CD4-positive, alpha-beta T cell treated with Interleukin-21 for 1 hour (primary cell): ENCODE measurements at regions not wholly inside any gene's neighbourhood (a gene's known extent, or its start where the extent isn't known, plus 50 kb on each side); places are given as distances from the start of the nearest gene placed in this dataset.
"Not testable (repeated sequence)": the region's sequence is repeated elsewhere in the genome, so short reads cannot be mapped to it uniquely, and the experiment has no call there.

Experiments used
- DNase-seq: peaks from one replicate; pipeline ENCODE4 v3.0.0-alpha.2; 2020

DNA sequence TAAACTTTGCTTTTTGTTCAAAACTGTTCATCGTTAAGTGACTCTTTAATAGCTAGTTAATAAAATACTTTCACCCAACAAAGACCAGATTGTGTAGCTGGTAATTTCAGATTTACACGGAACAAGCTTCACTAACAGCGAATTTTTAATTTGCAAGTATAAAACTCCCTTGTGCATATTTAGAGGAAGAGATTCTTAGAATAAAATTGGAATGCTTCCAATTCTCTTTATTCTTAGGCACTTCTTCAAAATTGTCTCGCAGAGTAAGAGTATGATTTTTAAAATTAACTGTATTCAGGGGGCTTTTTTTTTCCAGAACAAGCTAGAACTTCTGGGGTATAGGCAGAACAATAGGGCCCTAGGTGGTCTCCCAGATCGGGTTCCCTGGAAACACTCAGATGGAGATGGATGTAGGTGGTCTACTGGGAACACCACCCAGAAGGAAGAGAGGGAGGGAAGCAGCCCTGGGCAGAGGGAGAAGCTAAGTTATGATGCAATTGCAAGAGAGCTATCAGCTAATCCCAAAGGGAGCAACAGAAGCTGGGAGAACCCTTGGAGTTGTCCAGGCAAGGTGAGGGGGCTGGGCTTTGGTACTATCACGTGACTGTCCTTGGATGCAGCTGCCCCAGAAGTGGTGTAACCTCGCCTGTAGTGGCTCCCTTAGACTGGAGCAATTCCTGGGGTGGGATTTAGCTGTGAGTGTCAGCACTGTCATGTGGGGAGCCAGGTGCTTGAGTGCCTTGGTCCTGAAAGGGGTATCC is 151.7 kb upstream of the ASB18 start:
- no peak for DNase-seq

DNA sequence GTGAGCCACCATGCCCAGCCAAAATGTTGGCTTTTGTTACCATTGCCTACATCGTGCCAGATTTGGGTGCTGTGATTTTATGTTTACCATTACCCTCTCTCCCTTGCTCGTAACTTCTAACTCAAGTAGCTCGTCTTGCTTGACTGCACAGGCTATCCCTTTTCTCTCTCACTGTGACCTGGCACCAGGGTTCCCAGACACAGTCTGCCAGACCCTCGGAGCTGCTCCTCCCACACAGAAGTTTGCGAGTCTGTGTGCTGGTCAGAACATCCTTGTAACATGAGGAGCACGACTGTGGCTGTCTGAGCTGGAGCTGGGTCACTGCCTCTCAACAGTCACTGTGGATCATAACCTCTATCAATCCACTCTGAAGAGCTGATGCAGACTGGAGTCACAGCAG is 152.5 kb upstream of the ACKR3 start:
- DNase-seq = no peak

DNA sequence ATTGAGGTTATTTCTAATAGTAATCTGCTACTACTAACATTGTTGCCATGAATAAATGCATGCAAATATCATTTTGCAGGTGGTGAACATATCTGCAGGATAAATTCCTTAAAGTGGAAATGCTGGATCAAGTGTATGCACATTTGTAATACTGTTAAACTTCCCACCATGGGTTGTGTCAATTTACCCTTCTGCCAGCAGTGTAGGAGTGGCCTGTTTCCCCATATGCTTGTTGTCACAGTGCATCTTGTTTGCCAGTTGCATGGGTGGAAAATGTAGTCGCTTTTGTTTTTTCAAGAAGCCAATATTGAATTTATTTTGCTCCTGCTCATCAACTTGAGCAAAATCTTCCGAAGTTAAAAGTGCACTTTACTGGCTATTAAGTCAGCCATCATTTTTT is 139.0 kb upstream of the ACKR3 start:
- DNase-seq = no peak

DNA sequence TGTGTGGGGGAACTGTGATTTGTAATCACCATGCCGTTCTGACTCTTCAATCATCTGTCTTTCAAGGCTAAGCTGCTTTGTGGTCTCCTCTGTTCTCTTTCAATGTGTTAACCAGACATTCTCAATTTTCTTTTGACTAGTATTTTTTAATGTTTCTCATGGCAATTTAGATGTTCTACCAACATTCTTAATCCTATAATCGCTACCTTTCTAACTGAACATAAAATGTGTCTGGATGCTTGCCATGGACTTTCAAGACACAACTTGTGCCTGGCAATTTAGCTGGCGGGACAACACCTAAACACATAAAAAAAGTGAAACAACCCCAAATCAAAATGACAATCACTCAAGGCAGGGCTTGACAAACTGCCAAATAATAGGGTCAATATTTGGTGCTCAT is 135.0 kb upstream of the ACKR3 start:
- no peak for DNase-seq

DNA sequence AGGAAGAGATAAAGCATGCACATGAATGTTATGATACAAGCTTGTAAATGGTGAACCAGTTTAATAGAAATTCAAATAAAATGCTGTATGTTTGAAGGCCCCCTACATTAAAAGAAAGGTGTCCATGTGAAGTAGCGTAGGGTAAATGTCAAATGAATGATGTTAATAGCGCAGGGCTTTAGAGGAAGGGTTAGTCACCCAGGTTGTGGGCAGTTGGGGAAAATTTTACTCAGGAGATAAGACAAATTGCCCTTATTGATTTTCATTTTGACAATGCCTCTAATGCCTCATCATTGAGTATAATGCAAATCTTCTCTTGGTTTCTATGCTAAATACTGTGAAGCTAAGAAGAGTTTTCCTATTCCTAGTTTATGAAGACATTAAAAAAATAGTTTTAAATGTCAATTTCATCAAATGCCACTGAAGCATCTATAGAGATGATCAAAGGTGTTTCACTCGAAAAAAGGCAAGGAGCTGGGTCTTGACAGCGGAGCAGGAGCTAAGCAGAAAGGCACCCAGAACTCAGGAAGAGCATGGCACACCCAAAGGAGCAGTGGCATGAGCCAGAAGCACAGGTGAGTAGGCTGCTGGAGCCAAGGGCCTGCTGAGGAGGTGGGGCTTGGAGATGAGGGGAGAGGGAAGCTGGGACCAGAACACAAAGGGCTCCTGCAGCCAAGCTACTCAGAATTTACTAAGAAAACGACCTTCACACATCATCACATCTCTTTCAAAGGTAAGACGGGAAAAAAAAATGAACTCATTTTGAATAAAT is 129.3 kb upstream of the ACKR3 start:
- no peak for DNase-seq

DNA sequence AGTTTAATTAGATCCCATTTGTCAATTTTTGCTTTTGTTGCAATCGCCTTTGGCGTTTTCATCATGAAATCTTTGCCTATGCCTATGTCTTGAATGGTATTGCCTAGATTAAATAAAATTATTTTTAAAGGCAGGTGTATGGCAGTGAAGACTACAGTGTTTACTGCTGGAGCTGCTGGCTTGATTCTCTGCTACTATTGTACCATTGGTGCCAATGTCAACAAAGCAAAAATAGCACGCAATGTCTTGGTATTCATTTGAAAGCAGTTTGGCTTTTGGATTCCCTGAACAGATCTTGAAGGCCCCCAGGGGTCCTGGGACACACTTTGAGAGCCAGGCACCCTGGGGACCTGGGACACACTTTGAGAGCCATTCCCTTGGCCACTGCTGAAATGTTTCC is 125.4 kb upstream of the ACKR3 start:
- DNase-seq = no peak

DNA sequence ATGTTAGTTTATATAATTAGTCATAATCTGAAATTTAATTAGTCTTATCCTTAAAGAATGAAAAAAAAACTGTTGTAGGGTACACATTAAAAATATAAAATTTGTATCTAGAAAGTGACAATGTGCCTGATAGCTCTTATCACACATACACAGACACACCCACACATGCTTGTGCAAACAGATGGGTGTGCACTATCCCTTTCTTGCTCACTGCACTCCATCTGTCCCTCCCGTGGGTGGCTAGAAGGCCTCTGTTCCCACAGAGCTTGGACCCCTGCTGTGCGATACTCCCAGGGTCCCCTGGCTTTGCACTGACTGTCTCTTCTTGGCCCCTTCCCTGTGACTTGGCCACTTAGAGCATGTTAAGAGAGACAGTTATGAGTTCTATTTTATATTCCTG is 123.9 kb upstream of the ACKR3 start:
- no peak for DNase-seq

DNA sequence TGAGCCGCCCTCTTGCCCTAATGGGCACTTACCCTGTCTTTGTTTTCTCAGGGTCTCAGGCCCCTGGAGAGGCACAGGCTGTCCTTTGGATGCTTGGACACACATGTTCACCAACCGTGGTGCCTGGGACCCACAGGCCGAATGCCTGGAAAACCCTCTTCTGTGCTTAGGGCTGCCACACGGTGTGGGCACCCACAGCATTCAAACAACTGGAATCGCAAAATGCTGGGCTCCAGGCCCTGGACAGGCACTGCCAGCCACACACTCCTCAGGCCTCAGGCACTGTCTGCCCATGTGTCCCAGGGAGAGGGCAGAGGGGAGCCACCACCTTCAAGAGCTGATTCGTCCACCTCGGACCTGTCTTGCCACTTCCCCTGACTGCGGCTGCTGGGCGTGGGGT is 123.1 kb upstream of the ACKR3 start:
- no peak for DNase-seq

DNA sequence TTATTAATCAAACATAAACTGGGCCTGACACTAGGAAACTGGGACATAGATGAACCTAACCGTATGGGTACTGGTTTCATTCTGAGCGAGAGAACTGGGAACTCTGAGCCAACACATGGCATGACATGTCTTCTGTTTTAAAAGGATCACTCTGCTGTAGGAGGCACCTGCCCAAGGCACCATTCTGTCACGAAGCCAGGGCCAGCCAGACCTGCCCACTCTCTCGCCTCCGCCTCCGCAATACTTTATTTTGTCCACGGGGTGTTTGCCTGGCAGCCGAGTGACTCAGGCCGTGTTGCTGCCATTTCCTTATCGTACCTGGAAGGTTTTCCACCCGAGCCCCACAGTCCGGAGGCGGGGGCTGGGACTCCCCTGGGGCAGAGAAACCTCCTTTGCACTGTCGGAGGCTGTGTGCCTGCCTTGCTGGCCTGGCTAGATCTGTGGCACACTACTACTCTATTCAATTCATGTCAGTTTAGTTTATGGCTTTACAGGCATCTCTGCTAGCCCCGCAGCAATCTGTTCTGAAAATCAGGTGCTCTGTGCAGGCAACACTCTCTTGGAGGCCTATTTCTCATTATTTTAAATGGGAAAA is 120.4 kb upstream of the ACKR3 start:
- no peak for DNase-seq

DNA sequence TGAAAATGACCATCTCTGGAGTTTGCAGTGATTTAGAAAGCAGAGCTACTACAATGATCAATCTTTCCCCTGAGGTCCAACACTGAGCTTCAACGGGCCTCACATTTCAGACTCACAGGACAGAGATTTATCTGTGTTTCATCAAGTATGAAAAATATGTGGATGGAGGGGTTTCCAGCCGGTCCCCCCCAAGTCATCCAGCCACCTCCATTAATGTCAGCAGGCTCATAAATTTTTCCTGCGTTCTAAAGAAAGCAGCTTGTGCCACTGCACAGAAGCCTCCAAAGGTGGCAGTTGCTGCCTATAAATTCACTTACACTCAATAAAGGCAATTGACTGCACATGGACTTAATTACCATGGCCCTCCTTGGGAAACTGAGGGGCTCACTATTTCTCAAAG is 117.4 kb upstream of the ACKR3 start:
- no peak for DNase-seq

DNA sequence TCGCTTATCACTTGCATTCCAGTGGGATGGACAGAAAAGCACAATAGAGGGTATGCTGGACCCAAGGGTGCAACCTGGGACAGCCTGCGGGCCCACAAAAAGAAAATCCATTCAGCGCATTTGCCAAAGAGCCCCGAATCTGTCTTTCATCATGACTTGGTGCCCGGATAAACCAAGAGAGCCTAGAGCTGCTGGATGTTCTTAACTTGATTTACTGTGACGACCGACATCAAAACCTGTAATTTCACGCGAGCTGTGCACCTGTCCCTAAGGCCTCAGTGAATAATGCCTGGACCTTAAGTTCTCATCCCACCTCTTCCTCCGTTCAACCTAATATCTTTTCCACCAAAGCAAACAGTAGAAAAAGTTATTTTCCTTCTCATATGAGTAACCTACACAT is 115.5 kb upstream of the ACKR3 start:
- no peak for DNase-seq

DNA sequence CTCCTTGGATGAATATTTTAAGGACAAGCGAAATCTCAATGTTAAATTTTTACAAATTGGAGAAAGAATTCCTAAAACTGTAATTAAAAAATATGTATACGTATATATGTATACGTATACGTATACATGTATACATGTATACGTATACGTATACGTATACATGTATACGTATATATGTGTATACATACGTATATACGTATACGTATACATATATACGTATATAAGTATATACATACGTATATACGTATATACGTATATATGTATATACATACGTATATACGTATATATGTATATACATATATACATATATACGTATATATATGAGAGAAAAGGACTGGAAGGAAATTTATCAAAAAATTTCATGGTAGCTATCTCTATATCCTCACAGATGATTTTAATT is 110.2 kb upstream of the ACKR3 start:
- no peak for DNase-seq

DNA sequence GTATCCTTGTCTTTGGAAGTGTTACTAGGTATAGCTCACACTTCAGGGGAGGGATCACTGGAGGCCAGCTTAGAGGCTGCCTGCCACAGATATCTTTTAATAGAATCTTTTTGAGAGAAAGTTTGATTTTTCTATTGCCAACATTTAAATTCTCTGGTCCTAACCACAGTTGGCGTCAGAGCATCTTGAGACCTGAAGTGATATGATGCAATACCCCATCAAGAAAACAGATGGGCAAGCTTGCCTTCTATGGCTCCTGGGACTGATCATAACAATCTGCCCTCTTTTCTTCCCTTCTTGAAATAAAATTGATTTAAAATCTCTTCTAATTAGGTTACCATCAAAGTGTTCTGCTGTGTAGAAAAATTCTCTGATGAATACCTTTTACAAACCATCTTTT is 105.5 kb upstream of the ACKR3 start:
- no peak for DNase-seq

DNA sequence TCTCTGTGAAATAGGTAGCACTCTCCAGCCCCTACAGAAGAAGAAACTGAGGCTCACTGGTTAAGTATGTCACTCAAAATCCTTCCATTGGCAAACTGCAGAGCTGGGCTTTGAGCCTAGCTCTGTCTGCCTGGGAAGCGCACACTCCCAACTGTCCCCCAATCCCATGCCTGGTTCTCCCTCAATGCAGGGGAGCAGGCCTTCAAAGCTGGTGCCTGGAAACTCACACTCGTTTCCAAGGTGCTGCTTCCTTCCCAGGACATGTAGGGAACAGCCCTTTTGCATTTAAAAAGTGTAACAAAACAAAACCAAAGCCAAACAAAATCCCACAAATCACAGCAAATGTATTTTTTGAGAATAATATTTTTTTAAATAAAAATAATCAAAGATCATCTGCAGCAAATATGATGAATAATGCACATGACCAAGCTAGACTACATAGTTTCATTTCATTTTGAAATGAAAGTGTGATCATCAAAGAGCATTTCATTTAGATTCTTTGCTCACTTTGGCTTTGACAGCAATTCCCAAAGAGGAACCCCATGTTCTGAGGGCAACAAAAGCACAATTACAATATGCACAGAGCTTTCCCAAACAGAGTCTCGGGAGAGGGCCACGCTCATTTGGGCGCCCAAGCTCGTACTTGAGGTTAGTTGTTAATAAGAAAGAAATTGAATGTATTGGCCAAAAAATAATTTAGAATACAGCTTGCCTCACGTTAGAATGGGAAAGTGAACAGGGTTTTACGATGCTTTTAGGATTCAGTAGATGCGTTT is 96.7 kb upstream of the ACKR3 start:
- DNase-seq = no peak

DNA sequence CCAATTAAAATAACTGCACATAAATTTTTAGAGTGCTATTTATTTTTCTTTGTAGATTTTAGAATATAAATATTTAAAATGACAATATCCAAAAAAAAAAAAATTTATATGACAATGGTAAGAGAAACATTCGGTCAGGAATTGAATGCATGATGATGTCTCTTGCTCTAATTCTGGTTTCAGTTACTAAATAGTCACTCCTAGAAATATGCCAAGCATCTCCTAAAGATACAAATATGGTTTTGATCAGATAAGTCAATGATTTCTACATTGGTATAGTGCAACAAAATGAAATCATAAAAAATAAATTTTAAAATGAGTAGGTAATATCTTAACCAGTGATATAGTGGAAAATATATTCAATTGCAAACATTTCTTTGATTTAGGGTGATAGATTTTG is 95.9 kb upstream of the ACKR3 start:
- no peak for DNase-seq

DNA sequence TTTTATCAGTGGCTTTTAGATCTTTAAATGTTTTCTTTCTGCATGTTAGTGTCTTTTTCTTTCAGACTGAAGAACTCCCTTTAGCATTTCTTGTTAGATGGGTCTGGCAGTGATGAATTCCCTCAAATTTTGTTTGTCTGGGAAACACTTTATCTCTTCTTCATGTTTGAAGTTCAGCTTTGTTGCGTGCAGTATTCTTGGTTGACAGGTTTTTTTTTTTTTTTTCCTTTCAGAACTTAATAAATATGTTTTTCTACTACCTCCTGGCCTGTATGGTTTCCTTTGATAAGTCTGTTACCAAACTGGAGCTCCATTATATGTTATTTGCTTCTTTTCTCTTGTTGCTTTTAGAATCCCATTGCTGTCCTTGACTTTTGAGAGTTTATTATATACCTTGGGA is 89.8 kb upstream of the ACKR3 start:
- DNase-seq = no peak

DNA sequence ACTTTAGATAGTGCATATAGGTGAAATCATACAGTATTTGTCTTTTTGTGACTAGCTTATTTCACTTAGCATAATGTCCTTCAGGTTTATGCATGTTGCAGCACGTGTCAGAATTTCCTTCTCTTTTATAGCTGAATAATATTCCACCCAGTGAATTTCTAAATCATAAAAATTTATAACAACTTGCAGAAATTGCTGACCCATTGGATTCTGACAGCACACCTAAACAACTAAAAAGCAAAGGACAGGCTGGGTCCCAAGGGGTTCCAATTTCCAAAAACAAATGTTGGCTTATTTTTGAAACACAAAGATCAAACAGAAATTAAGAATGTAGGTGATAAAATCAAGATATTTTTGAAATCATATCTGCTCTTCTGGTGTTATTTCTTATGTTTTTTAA is 86.5 kb upstream of the ACKR3 start:
- no peak for DNase-seq

DNA sequence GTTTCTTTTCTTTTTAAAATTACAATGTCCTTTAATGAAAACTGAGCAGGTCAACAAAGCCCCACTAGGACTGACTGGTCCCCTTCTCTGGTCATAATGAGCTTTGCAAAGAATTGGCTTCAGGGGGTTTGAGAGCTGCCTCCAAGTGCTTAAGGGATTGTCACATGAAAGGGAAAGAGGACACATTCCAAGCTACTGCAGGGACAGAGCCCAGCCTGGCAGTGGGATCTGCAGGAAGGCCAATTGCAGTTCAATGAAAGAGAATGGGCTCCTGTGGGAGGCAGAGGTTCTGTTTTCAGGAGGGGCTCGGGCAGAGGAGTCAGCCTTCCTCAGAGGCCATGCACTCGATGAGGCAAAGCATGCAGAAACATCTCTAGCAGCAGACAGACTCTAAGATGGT is 84.1 kb upstream of the ACKR3 start:
- DNase-seq = no peak

DNA sequence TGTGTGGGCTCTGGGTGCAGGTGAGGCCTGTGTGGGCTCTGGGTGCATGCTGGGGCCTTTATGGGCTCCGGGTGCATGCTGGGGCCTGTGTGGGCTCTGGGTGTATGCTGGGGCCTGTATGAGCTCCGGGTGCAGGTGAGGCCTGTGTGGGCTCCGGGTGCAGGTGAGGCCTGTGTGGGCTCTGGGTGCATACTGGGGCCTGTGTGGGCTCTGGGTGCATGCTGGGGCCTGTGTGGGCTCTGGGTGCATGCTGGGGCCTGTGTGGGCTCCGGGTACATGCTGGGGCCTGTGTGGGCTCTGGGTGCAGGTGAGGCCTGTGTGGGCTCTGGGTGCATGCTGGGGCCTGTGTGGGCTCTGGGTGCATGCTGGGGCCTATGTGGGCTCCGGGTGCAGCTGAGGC is 80.5 kb upstream of the ACKR3 start:
- DNase-seq = not testable (repeated sequence)

DNA sequence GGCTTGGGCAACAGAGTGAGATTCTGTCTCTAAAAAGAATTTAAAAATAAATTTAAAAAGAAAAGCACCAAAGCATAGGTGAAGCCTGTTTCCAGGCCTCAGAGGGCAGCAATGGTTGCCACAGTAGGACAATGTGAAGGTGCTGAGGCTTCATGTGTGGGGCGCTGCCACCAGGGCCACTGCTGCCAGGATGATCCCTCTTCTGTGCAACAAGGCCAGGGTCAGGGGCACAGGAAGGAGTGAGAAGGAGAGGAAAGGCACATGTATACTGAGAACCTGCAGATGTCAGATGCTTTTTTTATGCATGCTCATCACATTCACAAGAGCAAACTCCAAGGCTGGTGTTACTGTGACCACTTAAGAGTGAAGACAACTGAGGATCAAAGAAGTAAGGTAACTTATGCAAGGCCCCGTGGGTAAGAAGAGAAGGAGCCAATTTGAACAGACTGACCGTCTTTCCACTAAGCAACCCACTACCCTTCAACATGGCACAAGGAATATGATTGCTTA is 79.7 kb upstream of the ACKR3 start:
- DNase-seq = no peak

DNA sequence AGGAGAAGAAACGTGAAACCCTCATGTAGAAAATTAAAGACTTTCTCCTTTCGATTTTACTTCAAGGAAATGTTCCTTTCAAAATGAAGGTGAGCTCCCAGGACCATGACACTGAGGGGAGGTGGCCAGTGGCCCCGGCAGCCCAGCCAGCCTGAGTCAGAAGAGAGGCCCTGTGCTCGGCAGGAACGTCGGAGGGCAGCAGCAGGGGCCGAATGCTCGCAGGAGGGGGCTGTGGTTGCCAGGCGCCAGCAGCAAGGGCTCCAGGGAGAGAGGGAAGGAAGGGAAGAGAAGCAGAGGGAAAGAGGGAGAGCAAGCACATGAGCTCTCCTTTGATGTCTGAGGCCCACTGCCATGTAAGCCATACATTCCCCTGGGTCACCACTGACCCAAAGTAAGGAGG is 73.3 kb upstream of the ACKR3 start:
- DNase-seq = no peak

DNA sequence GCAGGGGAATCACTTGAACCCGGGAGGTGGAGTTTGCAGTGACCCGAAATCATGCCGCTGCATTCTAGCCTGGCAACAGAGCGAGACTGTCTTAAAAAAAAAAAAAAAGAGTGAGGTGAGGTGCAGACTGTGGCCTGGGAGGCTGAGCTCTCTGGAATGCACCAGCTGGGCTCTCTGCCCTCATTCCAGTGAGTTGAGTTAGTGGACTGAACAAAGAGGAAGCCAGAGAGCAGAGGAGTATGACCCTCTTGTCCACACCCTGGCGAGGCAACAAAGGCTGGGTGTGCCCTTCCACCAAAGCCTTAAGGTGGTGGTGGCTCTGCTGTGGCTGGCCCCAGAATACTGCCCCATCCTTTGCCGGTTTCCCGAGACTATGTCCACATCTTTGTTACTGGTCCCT is 71.3 kb upstream of the ACKR3 start:
- DNase-seq = no peak
